ENCODE measurements at regions not wholly inside any gene's neighbourhood (a gene's known extent, or its start where the extent isn't known, plus 50 kb on each side); places are given as distances from the start of the nearest gene placed in this dataset.

GRCh38 chr4:18524667-18525066, 503.1 kb upstream of the LCORL start:
- H3K27me3 ChIP-seq: no peaks in the 10 kb centered on the region
- WGBS, 2 donors (ENCODE audit: low coverage in 1 of 2): 79% methylated on average over 4 of the region's 4 CpGs; no CpG with 5 or more reads in 1 of the 2 donors
- intact Hi-C loops (cut with DNase I; ENCODE audit: low total_unique reads) (no loop called here), in situ Hi-C loops (cut with MboI; ENCODE audit: low pct_ligation_motif_present in 1 of 4, low pct_unique_long_range_greater_than_20kb in 1 of 4, low sequenced_read_pairs in 3 of 4) (no loop called here)
- H3K4me3 ChIP-seq: no peak overlapping the region
- H3K27ac ChIP-seq: no peak overlapping the region
- TF ChIP-seq POLR2A (IDR thresholded peaks at IDR 0.05) (no peak), CTCF (IDR thresholded peaks at IDR 0.05) (no peak), EP300 (IDR thresholded peaks at IDR 0.05; ENCODE audit: low read depth) (no peak), POLR2AphosphoS5 (IDR thresholded peaks at IDR 0.05) (no peak)
- no peak for DNase-seq
- H3K9me3 ChIP-seq: no peaks in the 10 kb centered on the region
- H3K4me1 ChIP-seq: no peaks in the 10 kb centered on the region
- no peaks in the 10 kb centered on the region for H3K36me3 ChIP-seq

- Histone ChIP-seq H3K27ac (no peak overlapping the region), H3K4me1 (no peaks in the 10 kb centered on the region), H3K36me3 (no peaks in the 10 kb centered on the region), H3K4me3 (no peak overlapping the region), H3K27me3 (no peaks in the 10 kb centered on the region), H3K9me3 (no peaks in the 10 kb centered on the region)
- intact Hi-C loops (cut with DNase I; ENCODE audit: low total_unique reads): no loop called here
- TF ChIP-seq CTCF (IDR thresholded peaks at IDR 0.05): no peak
- no peak for TF ChIP-seq POLR2AphosphoS5 (IDR thresholded peaks at IDR 0.05)
- no peak for TF ChIP-seq EP300 (IDR thresholded peaks at IDR 0.05; ENCODE audit: low read depth)
- no peak for TF ChIP-seq POLR2A (IDR thresholded peaks at IDR 0.05)
- in situ Hi-C loops (cut with MboI; ENCODE audit: low pct_ligation_motif_present in 1 of 4, low pct_unique_long_range_greater_than_20kb in 1 of 4, low sequenced_read_pairs in 3 of 4): no loop called here
- no peak for DNase-seq
- WGBS, 2 donors (ENCODE audit: low coverage in 1 of 2): 17 to 23% methylated on average over 2 to 3 of the region's 3 CpGs
Measured at GRCh38 chr4:18518098-18518497, 496.5 kb upstream of the LCORL start.

- Histone ChIP-seq H3K4me1 (no peaks in the 10 kb centered on the region), H3K9me3 (no peaks in the 10 kb centered on the region), H3K36me3 (no peaks in the 10 kb centered on the region), H3K27ac (no peak overlapping the region), H3K4me3 (no peak overlapping the region), H3K27me3 (no peaks in the 10 kb centered on the region)
- in situ Hi-C loops (cut with MboI; ENCODE audit: low pct_ligation_motif_present in 1 of 4, low pct_unique_long_range_greater_than_20kb in 1 of 4, low sequenced_read_pairs in 3 of 4): no loop called here
- no peak for DNase-seq
- intact Hi-C loops (cut with DNase I; ENCODE audit: low total_unique reads): no loop called here
- no peak for TF ChIP-seq EP300 (IDR thresholded peaks at IDR 0.05; ENCODE audit: low read depth)
- no peak for TF ChIP-seq POLR2AphosphoS5 (IDR thresholded peaks at IDR 0.05)
Measured at GRCh38 chr4:18513861-18514260, 492.3 kb upstream of the LCORL start.

GRCh38 chr4:18512718-18513117, 491.2 kb upstream of the LCORL start:
- H3K4me1 ChIP-seq: no peaks in the 10 kb centered on the region
- intact Hi-C loops (cut with DNase I; ENCODE audit: low total_unique reads): no loop called here
- no peak for TF ChIP-seq POLR2A (IDR thresholded peaks at IDR 0.05)
- TF ChIP-seq POLR2AphosphoS5 (IDR thresholded peaks at IDR 0.05): no peak
- no peak for TF ChIP-seq CTCF (IDR thresholded peaks at IDR 0.05)
- no peak for TF ChIP-seq EP300 (IDR thresholded peaks at IDR 0.05; ENCODE audit: low read depth)
- no peaks in the 10 kb centered on the region for H3K36me3 ChIP-seq
- no peaks in the 10 kb centered on the region for H3K27me3 ChIP-seq
- no peaks in the 10 kb centered on the region for H3K9me3 ChIP-seq
- in situ Hi-C loops (cut with MboI; ENCODE audit: low pct_ligation_motif_present in 1 of 4, low pct_unique_long_range_greater_than_20kb in 1 of 4, low sequenced_read_pairs in 3 of 4): no loop called here
- no peak overlapping the region for H3K27ac ChIP-seq
- DNase-seq: no peak
- no peak overlapping the region for H3K4me3 ChIP-seq

GRCh38 chr4:18511727-18512126, 490.2 kb upstream of the LCORL start:
- intact Hi-C loops (cut with DNase I; ENCODE audit: low total_unique reads): no loop called here
- no peak overlapping the region for H3K27ac ChIP-seq
- DNase-seq: no peak
- no peak for TF ChIP-seq POLR2A (IDR thresholded peaks at IDR 0.05)
- TF ChIP-seq CTCF (IDR thresholded peaks at IDR 0.05): no peak
- TF ChIP-seq EP300 (IDR thresholded peaks at IDR 0.05; ENCODE audit: low read depth): no peak
- TF ChIP-seq POLR2AphosphoS5 (IDR thresholded peaks at IDR 0.05): no peak
- no peaks in the 10 kb centered on the region for H3K36me3 ChIP-seq
- no peaks in the 10 kb centered on the region for H3K9me3 ChIP-seq
- H3K4me1 ChIP-seq: no peaks in the 10 kb centered on the region
- in situ Hi-C loops (cut with MboI; ENCODE audit: low pct_ligation_motif_present in 1 of 4, low pct_unique_long_range_greater_than_20kb in 1 of 4, low sequenced_read_pairs in 3 of 4): no loop called here
- H3K4me3 ChIP-seq: no peak overlapping the region
- no peaks in the 10 kb centered on the region for H3K27me3 ChIP-seq

Measured in transverse colon (tissue), 4 donors.